GM18861 (cell line): ENCODE measurements at regions not wholly inside any gene's neighbourhood (a gene's known extent, or its start where the extent isn't known, plus 50 kb on each side); places are given as distances from the start of the nearest gene placed in this dataset.

ENCODE experiments used
- ATAC-seq: cut with Tn5 transposase; IDR thresholded peaks from one replicate; pipeline ENCODE4 v1.9.1; 2021; ENCODE audit not compliant: unreplicated experiment

GRCh38 chr5:28174691-28175090, 1136.3 kb upstream of the CDH9 start:
- no peak for ATAC-seq

GRCh38 chr5:28165096-28165495, 1126.7 kb upstream of the CDH9 start:
- ATAC-seq = no peak

- no peak for ATAC-seq
Measured at GRCh38 chr5:28164568-28164967, 1126.2 kb upstream of the CDH9 start.

- ATAC-seq = no peak
Measured at GRCh38 chr5:28156981-28157380, 1118.6 kb upstream of the CDH9 start.

- no peak for ATAC-seq
Measured at GRCh38 chr5:28143519-28143918, 1105.1 kb upstream of the CDH9 start.

GRCh38 chr5:28132151-28132550, 1093.8 kb upstream of the CDH9 start:
- no peak for ATAC-seq

GRCh38 chr5:28117691-28118090, 1079.3 kb upstream of the CDH9 start:
- no peak for ATAC-seq

GRCh38 chr5:28117273-28117672, 1078.9 kb upstream of the CDH9 start:
- no peak for ATAC-seq

- no peak for ATAC-seq
Measured at GRCh38 chr5:28110781-28111180, 1072.4 kb upstream of the CDH9 start.

- ATAC-seq = no peak
Measured at GRCh38 chr5:28104080-28104479, 1065.7 kb upstream of the CDH9 start.

- no peak for ATAC-seq
Measured at GRCh38 chr5:28084069-28084468, 1045.7 kb upstream of the CDH9 start.

- no peak for ATAC-seq
Measured at GRCh38 chr5:28082610-28083009, 1044.2 kb upstream of the CDH9 start.

- ATAC-seq = no peak
Measured at GRCh38 chr5:28077291-28078240, 1039.2 kb upstream of the CDH9 start.

- ATAC-seq = no peak
Measured at GRCh38 chr5:28066856-28067255, 1028.5 kb upstream of the CDH9 start.

GRCh38 chr5:28065656-28066055, 1027.3 kb upstream of the CDH9 start:
- ATAC-seq = no peak

GRCh38 chr5:28046596-28046995, 1008.2 kb upstream of the CDH9 start:
- ATAC-seq = no peak

GRCh38 chr5:28027851-28028250, 989.5 kb upstream of the CDH9 start:
- no peak for ATAC-seq

GRCh38 chr5:28017178-28017577, 978.8 kb upstream of the CDH9 start:
- no peak for ATAC-seq

- no peak for ATAC-seq
Measured at GRCh38 chr5:28014779-28015178, 976.4 kb upstream of the CDH9 start.

- no peak for ATAC-seq
Measured at GRCh38 chr5:28012538-28012937, 974.2 kb upstream of the CDH9 start.

GRCh38 chr5:28009576-28009975, 971.2 kb upstream of the CDH9 start:
- ATAC-seq = no peak

GRCh38 chr5:27996665-27997064, 958.3 kb upstream of the CDH9 start:
- ATAC-seq = no peak

- ATAC-seq = no peak
Measured at GRCh38 chr5:27995867-27996266, 957.5 kb upstream of the CDH9 start.
